ENCODE measurements at regions not wholly inside any gene's neighbourhood (a gene's known extent, or its start where the extent isn't known, plus 50 kb on each side); places are given as distances from the start of the nearest gene placed in this dataset.

GRCh38 chr5:26719803-26720202, 318.6 kb downstream of the CDH9 start:
- no peak overlapping the region for H3K4me3 ChIP-seq
- in situ Hi-C loops (cut with MboI) (no loop called here), intact Hi-C loops (cut with micrococcal nuclease; ENCODE audit: unreplicated experiment) (no loop called here)
- TF ChIP-seq ASH2L (IDR thresholded peaks at IDR 0.05; ENCODE audit: borderline replicate concordance, low read depth) (no peak), NFXL1 (IDR thresholded peaks at IDR 0.05; ENCODE audit: borderline replicate concordance) (no peak), ATF2 (IDR thresholded peaks at IDR 0.05; ENCODE audit: low read length) (no peak), CBX3 (IDR thresholded peaks at IDR 0.05; ENCODE audit: borderline replicate concordance, low read depth) (no peak), PAX8 (IDR thresholded peaks at IDR 0.05) (no peak), CBX5 (IDR thresholded peaks at IDR 0.05; ENCODE audit: low read depth) (no peak)
- ChIA-PET RAD21 (ENCODE audit: unreplicated experiment) (no interaction called here), CTCF (no interaction called here), SMC1A (ENCODE audit: uncharacterized antibody, unreplicated experiment) (no interaction called here), POLR2A (no interaction called here)
- H3K9ac ChIP-seq (ENCODE audit: control insufficient read depth, insufficient read depth, low read length), result no peak overlapping the region
- H3K4me1 ChIP-seq (ENCODE audit: control insufficient read depth, insufficient read depth, low read length), result no peaks in the 10 kb centered on the region
- no peak overlapping the region for H3K27ac ChIP-seq (ENCODE audit: control insufficient read depth, insufficient read depth)
- no peak overlapping the region for H3K4me2 ChIP-seq (ENCODE audit: control insufficient read depth, insufficient read depth)
- H2AFZ ChIP-seq (ENCODE audit: control insufficient read depth, low read depth, low read length), result no peak overlapping the region
- no peaks in the 10 kb centered on the region for H4K20me1 ChIP-seq (ENCODE audit: control insufficient read depth, insufficient read depth)
- no peak for ATAC-seq
- no peaks in the 10 kb centered on the region for H3K36me3 ChIP-seq (ENCODE audit: control insufficient read depth in 2 of 2, insufficient read depth in 2 of 2, low read length in 1 of 2)
- no TSS peak for BruUV-seq (replicated peaks)
- H3K27me3 ChIP-seq (replicated peaks in 1 of 2; ENCODE audit: control insufficient read depth in 2 of 2, insufficient read depth in 2 of 2, low read length in 1 of 2), result no peaks in the 10 kb centered on the region
- H3K9me3 ChIP-seq (replicated peaks; ENCODE audit: control insufficient read depth, insufficient read depth, low read length), result no peaks in the 10 kb centered on the region; the same call in 2 of the 3 replicates
- no peak for DNase-seq (ENCODE audit: low read depth, low spot score)
- no peaks in the 10 kb centered on the region for H3K79me2 ChIP-seq (ENCODE audit: control insufficient read depth, insufficient read depth, low read length)
- FAIRE-seq, result no peak

- FAIRE-seq (no peak), ATAC-seq (peak; percentile 76)
- in situ Hi-C loops (cut with MboI), result no loop called here
Measured at GRCh38 chr5:26700759-26701384, 337.5 kb downstream of the CDH9 start.

More at GRCh38 chr5:26700759-26701384, 337.5 kb downstream of the CDH9 start:
- Histone ChIP-seq H2AFZ (ENCODE audit: control insufficient read depth, low read depth, low read length) (no peak overlapping the region), H3K4me3 (no peak overlapping the region), H3K4me1 (ENCODE audit: control insufficient read depth, insufficient read depth, low read length) (no peaks in the 10 kb centered on the region), H3K36me3 (ENCODE audit: control insufficient read depth in 2 of 2, insufficient read depth in 2 of 2, low read length in 1 of 2) (no peaks in the 10 kb centered on the region), H3K79me2 (ENCODE audit: control insufficient read depth, insufficient read depth, low read length) (no peaks in the 10 kb centered on the region), H3K27me3 (replicated peaks in 1 of 2; ENCODE audit: control insufficient read depth in 2 of 2, insufficient read depth in 2 of 2, low read length in 1 of 2) (no peaks in the 10 kb centered on the region), H4K20me1 (ENCODE audit: control insufficient read depth, insufficient read depth) (no peaks in the 10 kb centered on the region), H3K4me2 (ENCODE audit: control insufficient read depth, insufficient read depth) (no peak overlapping the region), H3K9ac (ENCODE audit: control insufficient read depth, insufficient read depth, low read length) (no peak overlapping the region), H3K27ac (ENCODE audit: control insufficient read depth, insufficient read depth) (no peak overlapping the region), H3K9me3 (replicated peaks; ENCODE audit: control insufficient read depth, insufficient read depth, low read length) (no peaks in the 10 kb centered on the region)
- ChIA-PET RAD21 (ENCODE audit: unreplicated experiment) (interaction anchor here (0.6 to 1.8 kb wide), 14 partner anchors 8 to 934 kb away, joined by 3 to 8 read pairs (median 4); no protein-coding TSS in a partner anchor), POLR2A (no interaction called here), SMC1A (ENCODE audit: uncharacterized antibody, unreplicated experiment) (interaction anchor here (0.8 to 1.7 kb wide), 14 partner anchors 9 to 681 kb away, joined by 3 to 8 read pairs (median 4); no protein-coding TSS in a partner anchor), CTCF (interaction anchor here (0.6 to 1.8 kb wide), 24 partner anchors 8 to 1157 kb away, joined by 3 to 20 read pairs (median 4); no protein-coding TSS in a partner anchor)
- TF ChIP-seq RAD21 (IDR thresholded peaks at IDR 0.05; ENCODE audit: insufficient read depth, low read depth, low read length) (peak; percentile 47), ESRRA (IDR thresholded peaks at IDR 0.05; ENCODE audit: low read length) (no peak), EP300 (IDR thresholded peaks at IDR 0.05; ENCODE audit: borderline replicate concordance in 1 of 2, control insufficient read depth in 1 of 2, low read depth in 2 of 2, low read length in 2 of 2) (no peak), CTCF (IDR thresholded peaks at IDR 0.05 in 2 of 3, conservative IDR thresholded peaks at IDR 0.05 in 1 of 3; ENCODE audit: control insufficient read depth in 2 of 3, extremely low read depth in 1 of 3, insufficient read depth in 1 of 3, low read depth in 3 of 3, low read length in 3 of 3) (peak; percentile 32 to 55 (median 33); a peak in 5 of 6 replicates), SMC3 (IDR thresholded peaks at IDR 0.05; ENCODE audit: borderline replicate concordance, low read length) (peak; percentile 44; the same call in 1 of the 2 replicates), CHD2 (IDR thresholded peaks at IDR 0.05; ENCODE audit: borderline replicate concordance, low read depth, low read length) (no peak)
- WGBS (ENCODE audit: insufficient coverage, insufficient replicate concordance, low lambda C conversion rate, missing lambda C conversion rate), result 35% methylated on average over 2 of the region's 2 CpGs
- BruUV-seq (replicated peaks), result no TSS peak
- DNase-seq (ENCODE audit: low read depth, low spot score), result no peak
- intact Hi-C loops (cut with micrococcal nuclease; ENCODE audit: unreplicated experiment), result no loop called here
